GM23338 (cell line): ENCODE measurements at regions not wholly inside any gene's neighbourhood (a gene's known extent, or its start where the extent isn't known, plus 50 kb on each side); places are given as distances from the start of the nearest gene placed in this dataset.

ENCODE experiments used
- CREB1 ChIP-seq: fragments of 250-450 bp; sonication (Bioruptor Pico); IDR thresholded peaks from 2 replicates; pipeline ENCODE4 v1.5.0; 2020; ENCODE audit warnings: low read depth, mild to moderate bottlenecking, moderate library complexity
- EZH2 ChIP-seq: fragments of 200-600 bp; sonication (generic); IDR thresholded peaks from one replicate; pipeline ENCODE4 v1.8.0; 2017; ENCODE audit warnings: antibody characterized with exemption, mild to moderate bottlenecking, low read depth; ENCODE audit not compliant: unreplicated experiment
- EZH2phosphoT487 ChIP-seq: fragments of 200-600 bp; sonication (generic); IDR thresholded peaks from one replicate; pipeline ENCODE4 v1.8.1; 2018; ENCODE audit warnings: antibody characterized with exemption; ENCODE audit not compliant: unreplicated experiment
- JUNB ChIP-seq: IDR thresholded peaks from one replicate; pipeline ENCODE4 v1.6.1; 2016; ENCODE audit warnings: antibody characterized with exemption; ENCODE audit not compliant: unreplicated experiment
- NANOG ChIP-seq: IDR thresholded peaks from 2 replicates; pipeline ENCODE4 v1.6.1; 2016; ENCODE audit warnings: antibody characterized with exemption, borderline replicate concordance
- POLR2AphosphoS5 ChIP-seq: IDR thresholded peaks from 2 replicates; pipeline ENCODE4 v1.6.1; 2016; ENCODE audit warnings: antibody characterized with exemption, low read depth
- STAT1 ChIP-seq: IDR thresholded peaks from one replicate; pipeline ENCODE4 v1.6.1; 2016; ENCODE audit warnings: antibody characterized with exemption; ENCODE audit not compliant: unreplicated experiment
- ZNF114 ChIP-seq: fragments of 250-450 bp; sonication (Bioruptor Pico); IDR thresholded peaks from 2 replicates; pipeline ENCODE4 v1.5.0; 2020; ENCODE audit warnings: mild to moderate bottlenecking, moderate library complexity
- ZNF331 ChIP-seq: fragments of 250-450 bp; sonication (Bioruptor Pico); IDR thresholded peaks from 2 replicates; pipeline ENCODE4 v1.5.0; 2020; ENCODE audit warnings: low read depth, mild to moderate bottlenecking, moderate library complexity
- TF ChIP-seq, protein P1 (sequence below), 2 experiments: fragments of 200-600 bp in 1 of 2; sonication (generic) in 1 of 2; conservative IDR thresholded peaks; 2 replicates each; pipeline versions ENCODE4 v1.5.1 to v1.6.1; 2016 to 2017; ENCODE audit warnings: antibody characterized with exemption in 2 of 2, low read depth in 2 of 2, mild to moderate bottlenecking in 2 of 2, moderate library complexity in 1 of 2
- TF ChIP-seq, protein P2 (sequence below): fragments of 250-450 bp; sonication (Bioruptor Pico); IDR thresholded peaks from 2 replicates; pipeline ENCODE4 v1.5.0; 2020; ENCODE audit warnings: mild to moderate bottlenecking, moderate library complexity
- TF ChIP-seq, protein P3 (sequence below): IDR thresholded peaks from 2 replicates; pipeline ENCODE4 v1.6.1; 2016; ENCODE audit warnings: antibody characterized with exemption
- TF ChIP-seq, protein P4 (sequence below): IDR thresholded peaks from one replicate; pipeline ENCODE4 v1.6.1; 2018; ENCODE audit warnings: antibody characterized with exemption; ENCODE audit not compliant: unreplicated experiment

DNA sequence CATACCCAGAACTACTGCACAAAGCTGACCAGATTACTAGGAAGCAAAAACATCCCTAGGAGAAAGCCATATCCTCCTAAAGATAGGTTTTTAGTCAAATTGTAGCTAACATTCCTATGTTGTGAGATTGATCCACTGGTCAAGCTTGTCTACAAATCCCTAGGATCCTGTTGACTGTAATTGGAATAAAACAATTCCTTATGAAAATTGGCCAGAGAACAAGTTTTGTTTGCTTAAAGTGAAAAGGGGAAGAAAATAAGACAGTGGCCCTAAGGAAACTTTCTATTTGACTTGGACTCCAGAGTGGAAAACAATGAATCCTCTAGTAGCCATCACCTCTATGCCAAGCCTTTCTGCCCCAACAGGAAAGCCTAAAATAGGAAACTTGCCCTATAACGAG lies 645.2 kb upstream of the USP24 start:
- TF ChIP-seq, protein P1, sequence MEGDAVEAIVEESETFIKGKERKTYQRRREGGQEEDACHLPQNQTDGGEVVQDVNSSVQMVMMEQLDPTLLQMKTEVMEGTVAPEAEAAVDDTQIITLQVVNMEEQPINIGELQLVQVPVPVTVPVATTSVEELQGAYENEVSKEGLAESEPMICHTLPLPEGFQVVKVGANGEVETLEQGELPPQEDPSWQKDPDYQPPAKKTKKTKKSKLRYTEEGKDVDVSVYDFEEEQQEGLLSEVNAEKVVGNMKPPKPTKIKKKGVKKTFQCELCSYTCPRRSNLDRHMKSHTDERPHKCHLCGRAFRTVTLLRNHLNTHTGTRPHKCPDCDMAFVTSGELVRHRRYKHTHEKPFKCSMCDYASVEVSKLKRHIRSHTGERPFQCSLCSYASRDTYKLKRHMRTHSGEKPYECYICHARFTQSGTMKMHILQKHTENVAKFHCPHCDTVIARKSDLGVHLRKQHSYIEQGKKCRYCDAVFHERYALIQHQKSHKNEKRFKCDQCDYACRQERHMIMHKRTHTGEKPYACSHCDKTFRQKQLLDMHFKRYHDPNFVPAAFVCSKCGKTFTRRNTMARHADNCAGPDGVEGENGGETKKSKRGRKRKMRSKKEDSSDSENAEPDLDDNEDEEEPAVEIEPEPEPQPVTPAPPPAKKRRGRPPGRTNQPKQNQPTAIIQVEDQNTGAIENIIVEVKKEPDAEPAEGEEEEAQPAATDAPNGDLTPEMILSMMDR (conservative IDR thresholded peaks at IDR 0.05; ENCODE audit: low read depth in 2 of 2): no peak
- TF ChIP-seq POLR2AphosphoS5 (no peak), EZH2phosphoT487 (no peak), EZH2 (no peak), NANOG (no peak), JUNB (no peak), CREB1 (CRISPR knock-in tag) (no peak), ZNF331 (CRISPR knock-in tag) (no peak), STAT1 (no peak), ZNF114 (CRISPR knock-in tag) (no peak)
- TF ChIP-seq, protein P2, sequence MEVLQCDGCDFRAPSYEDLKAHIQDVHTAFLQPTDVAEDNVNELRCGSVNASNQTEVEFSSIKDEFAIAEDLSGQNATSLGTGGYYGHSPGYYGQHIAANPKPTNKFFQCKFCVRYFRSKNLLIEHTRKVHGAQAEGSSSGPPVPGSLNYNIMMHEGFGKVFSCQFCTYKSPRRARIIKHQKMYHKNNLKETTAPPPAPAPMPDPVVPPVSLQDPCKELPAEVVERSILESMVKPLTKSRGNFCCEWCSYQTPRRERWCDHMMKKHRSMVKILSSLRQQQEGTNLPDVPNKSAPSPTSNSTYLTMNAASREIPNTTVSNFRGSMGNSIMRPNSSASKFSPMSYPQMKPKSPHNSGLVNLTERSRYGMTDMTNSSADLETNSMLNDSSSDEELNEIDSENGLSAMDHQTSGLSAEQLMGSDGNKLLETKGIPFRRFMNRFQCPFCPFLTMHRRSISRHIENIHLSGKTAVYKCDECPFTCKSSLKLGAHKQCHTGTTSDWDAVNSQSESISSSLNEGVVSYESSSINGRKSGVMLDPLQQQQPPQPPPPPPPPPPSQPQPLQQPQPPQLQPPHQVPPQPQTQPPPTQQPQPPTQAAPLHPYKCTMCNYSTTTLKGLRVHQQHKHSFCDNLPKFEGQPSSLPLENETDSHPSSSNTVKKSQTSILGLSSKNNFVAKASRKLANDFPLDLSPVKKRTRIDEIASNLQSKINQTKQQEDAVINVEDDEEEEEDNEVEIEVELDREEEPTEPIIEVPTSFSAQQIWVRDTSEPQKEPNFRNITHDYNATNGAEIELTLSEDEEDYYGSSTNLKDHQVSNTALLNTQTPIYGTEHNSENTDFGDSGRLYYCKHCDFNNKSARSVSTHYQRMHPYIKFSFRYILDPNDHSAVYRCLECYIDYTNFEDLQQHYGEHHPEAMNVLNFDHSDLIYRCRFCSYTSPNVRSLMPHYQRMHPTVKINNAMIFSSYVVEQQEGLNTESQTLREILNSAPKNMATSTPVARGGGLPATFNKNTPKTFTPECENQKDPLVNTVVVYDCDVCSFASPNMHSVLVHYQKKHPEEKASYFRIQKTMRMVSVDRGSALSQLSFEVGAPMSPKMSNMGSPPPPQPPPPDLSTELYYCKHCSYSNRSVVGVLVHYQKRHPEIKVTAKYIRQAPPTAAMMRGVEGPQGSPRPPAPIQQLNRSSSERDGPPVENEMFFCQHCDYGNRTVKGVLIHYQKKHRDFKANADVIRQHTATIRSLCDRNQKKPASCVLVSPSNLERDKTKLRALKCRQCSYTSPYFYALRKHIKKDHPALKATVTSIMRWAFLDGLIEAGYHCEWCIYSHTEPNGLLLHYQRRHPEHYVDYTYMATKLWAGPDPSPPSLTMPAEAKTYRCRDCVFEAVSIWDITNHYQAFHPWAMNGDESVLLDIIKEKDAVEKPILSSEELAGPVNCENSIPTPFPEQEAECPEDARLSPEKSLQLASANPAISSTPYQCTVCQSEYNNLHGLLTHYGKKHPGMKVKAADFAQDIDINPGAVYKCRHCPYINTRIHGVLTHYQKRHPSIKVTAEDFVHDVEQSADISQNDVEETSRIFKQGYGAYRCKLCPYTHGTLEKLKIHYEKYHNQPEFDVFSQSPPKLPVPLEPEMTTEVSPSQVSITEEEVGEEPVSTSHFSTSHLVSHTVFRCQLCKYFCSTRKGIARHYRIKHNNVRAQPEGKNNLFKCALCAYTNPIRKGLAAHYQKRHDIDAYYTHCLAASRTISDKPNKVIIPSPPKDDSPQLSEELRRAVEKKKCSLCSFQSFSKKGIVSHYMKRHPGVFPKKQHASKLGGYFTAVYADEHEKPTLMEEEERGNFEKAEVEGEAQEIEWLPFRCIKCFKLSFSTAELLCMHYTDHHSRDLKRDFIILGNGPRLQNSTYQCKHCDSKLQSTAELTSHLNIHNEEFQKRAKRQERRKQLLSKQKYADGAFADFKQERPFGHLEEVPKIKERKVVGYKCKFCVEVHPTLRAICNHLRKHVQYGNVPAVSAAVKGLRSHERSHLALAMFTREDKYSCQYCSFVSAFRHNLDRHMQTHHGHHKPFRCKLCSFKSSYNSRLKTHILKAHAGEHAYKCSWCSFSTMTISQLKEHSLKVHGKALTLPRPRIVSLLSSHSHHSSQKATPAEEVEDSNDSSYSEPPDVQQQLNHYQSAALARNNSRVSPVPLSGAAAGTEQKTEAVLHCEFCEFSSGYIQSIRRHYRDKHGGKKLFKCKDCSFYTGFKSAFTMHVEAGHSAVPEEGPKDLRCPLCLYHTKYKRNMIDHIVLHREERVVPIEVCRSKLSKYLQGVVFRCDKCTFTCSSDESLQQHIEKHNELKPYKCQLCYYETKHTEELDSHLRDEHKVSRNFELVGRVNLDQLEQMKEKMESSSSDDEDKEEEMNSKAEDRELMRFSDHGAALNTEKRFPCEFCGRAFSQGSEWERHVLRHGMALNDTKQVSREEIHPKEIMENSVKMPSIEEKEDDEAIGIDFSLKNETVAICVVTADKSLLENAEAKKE (CRISPR knock-in tag): no peak
- TF ChIP-seq, protein P3, sequence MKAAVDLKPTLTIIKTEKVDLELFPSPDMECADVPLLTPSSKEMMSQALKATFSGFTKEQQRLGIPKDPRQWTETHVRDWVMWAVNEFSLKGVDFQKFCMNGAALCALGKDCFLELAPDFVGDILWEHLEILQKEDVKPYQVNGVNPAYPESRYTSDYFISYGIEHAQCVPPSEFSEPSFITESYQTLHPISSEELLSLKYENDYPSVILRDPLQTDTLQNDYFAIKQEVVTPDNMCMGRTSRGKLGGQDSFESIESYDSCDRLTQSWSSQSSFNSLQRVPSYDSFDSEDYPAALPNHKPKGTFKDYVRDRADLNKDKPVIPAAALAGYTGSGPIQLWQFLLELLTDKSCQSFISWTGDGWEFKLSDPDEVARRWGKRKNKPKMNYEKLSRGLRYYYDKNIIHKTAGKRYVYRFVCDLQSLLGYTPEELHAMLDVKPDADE: no peak
- TF ChIP-seq, protein P4, sequence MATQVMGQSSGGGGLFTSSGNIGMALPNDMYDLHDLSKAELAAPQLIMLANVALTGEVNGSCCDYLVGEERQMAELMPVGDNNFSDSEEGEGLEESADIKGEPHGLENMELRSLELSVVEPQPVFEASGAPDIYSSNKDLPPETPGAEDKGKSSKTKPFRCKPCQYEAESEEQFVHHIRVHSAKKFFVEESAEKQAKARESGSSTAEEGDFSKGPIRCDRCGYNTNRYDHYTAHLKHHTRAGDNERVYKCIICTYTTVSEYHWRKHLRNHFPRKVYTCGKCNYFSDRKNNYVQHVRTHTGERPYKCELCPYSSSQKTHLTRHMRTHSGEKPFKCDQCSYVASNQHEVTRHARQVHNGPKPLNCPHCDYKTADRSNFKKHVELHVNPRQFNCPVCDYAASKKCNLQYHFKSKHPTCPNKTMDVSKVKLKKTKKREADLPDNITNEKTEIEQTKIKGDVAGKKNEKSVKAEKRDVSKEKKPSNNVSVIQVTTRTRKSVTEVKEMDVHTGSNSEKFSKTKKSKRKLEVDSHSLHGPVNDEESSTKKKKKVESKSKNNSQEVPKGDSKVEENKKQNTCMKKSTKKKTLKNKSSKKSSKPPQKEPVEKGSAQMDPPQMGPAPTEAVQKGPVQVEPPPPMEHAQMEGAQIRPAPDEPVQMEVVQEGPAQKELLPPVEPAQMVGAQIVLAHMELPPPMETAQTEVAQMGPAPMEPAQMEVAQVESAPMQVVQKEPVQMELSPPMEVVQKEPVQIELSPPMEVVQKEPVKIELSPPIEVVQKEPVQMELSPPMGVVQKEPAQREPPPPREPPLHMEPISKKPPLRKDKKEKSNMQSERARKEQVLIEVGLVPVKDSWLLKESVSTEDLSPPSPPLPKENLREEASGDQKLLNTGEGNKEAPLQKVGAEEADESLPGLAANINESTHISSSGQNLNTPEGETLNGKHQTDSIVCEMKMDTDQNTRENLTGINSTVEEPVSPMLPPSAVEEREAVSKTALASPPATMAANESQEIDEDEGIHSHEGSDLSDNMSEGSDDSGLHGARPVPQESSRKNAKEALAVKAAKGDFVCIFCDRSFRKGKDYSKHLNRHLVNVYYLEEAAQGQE: no peak
